SU-DHL-6 (cell line): ENCODE measurements at regions not wholly inside any gene's neighbourhood (a gene's known extent, or its start where the extent isn't known, plus 50 kb on each side); places are given as distances from the start of the nearest gene placed in this dataset.

Source experiments
- H2AFZ ChIP-seq: fragments of 200-600 bp; sonication (generic); 2 replicates; pipeline ENCODE4 v1.6.1; 2014; ENCODE audit warnings: low read depth, mild to moderate bottlenecking, moderate library complexity, mixed read lengths, antibody characterized with exemption, low read length; ENCODE audit not compliant: severe bottlenecking
- H3F3A ChIP-seq: fragments of 200-600 bp; shearing (Covaris generic); 2 replicates; pipeline ENCODE4 v1.6.0; 2016; ENCODE audit warnings: antibody characterized with exemption, mild to moderate bottlenecking; ENCODE audit not compliant: insufficient read depth
- H3K27ac ChIP-seq: fragments of 200-600 bp; sonication (generic); 2 replicates; pipeline ENCODE4 v1.5.1; 2016; ENCODE audit warnings: low read depth, mild to moderate bottlenecking, low read length, moderate library complexity, mixed read lengths
- H3K27me3 ChIP-seq: fragments of 200-600 bp; sonication (generic), shearing (Covaris generic); 2 replicates; pipeline ENCODE4 v1.6.0; 2014; ENCODE audit warnings: mild to moderate bottlenecking, low read length
- H3K36me3 ChIP-seq: fragments of 200-600 bp; sonication (generic); 2 replicates; pipeline ENCODE4 v1.6.1; 2014; ENCODE audit warnings: mild to moderate bottlenecking, low read length, mixed read lengths
- H3K4me2 ChIP-seq: fragments of 300-600, 200-600 bp; shearing (Covaris generic), sonication (generic); 2 replicates; pipeline ENCODE4 v1.6.0; 2014; ENCODE audit warnings: low read length, low read depth, mild to moderate bottlenecking; ENCODE audit not compliant: poor library complexity, severe bottlenecking
- H3K4me3 ChIP-seq: fragments of 200-600 bp; sonication (generic); 2 replicates; pipeline ENCODE4 v1.5.1; 2014; ENCODE audit warnings: antibody characterized with exemption, low read length, mild to moderate bottlenecking, mixed read lengths; ENCODE audit not compliant: insufficient read depth, poor library complexity, severe bottlenecking
- H3K79me2 ChIP-seq: fragments of 200-600 bp; sonication (generic); 2 replicates; pipeline ENCODE4 v1.6.1; 2014; ENCODE audit warnings: mild to moderate bottlenecking, low read length, moderate library complexity; ENCODE audit not compliant: insufficient read depth
- H3K9ac ChIP-seq: fragments of 200-600 bp; sonication (generic); 2 replicates; pipeline ENCODE4 v1.7.0; 2014; ENCODE audit warnings: mild to moderate bottlenecking, low read length
- H3K9me2 ChIP-seq: fragments of 200-600 bp; sonication (generic); replicated peaks from 2 replicates; pipeline ENCODE4 v1.6.1; 2014; ENCODE audit warnings: low read length; ENCODE audit not compliant: insufficient read depth
- H3K9me3 ChIP-seq: fragments of 200-600 bp; sonication (generic); 2 replicates; pipeline ENCODE4 v1.6.1; 2014; ENCODE audit warnings: low read length, mixed read lengths; ENCODE audit not compliant: insufficient read depth
- H4K20me1 ChIP-seq: fragments of 200-600 bp; sonication (generic); 2 replicates; pipeline ENCODE4 v1.6.1; 2014; ENCODE audit warnings: low read depth, mild to moderate bottlenecking, antibody characterized with exemption, low read length, moderate library complexity, mixed read lengths
- CTCF ChIP-seq: fragments of 200-600 bp; sonication (generic); IDR thresholded peaks from one replicate; pipeline ENCODE4 v1.5.1; 2017; ENCODE audit warnings: antibody characterized with exemption, mild to moderate bottlenecking, low read length, moderate library complexity; ENCODE audit not compliant: insufficient read depth, poor library complexity, severe bottlenecking
- EZH2phosphoT487 ChIP-seq: fragments of 200-600 bp; sonication (generic), shearing (Covaris generic); conservative IDR thresholded peaks from 2 replicates; pipeline ENCODE4 v1.6.1; 2018; ENCODE audit warnings: mild to moderate bottlenecking, antibody characterized with exemption, low read length, moderate library complexity, mixed read lengths

GRCh38 chr21:35945089-35945671, 115.1 kb downstream of the SETD4 start:
- Histone ChIP-seq H3K79me2 (no peaks in the 10 kb centered on the region), H3K9me2 (no peaks in the 10 kb centered on the region), H4K20me1 (no peaks in the 10 kb centered on the region), H3K27ac (no peak overlapping the region), H3K4me2 (no peak overlapping the region), H3K4me3 (no peak overlapping the region), H3K27me3 (no peaks in the 10 kb centered on the region), H2AFZ (no peak overlapping the region), H3K9me3 (no peaks in the 10 kb centered on the region), H3K36me3 (no peaks in the 10 kb centered on the region), H3F3A (no peaks in the 10 kb centered on the region), H3K9ac (no peak overlapping the region)
- TF ChIP-seq EZH2phosphoT487 (no peak), CTCF (no peak)

DNA sequence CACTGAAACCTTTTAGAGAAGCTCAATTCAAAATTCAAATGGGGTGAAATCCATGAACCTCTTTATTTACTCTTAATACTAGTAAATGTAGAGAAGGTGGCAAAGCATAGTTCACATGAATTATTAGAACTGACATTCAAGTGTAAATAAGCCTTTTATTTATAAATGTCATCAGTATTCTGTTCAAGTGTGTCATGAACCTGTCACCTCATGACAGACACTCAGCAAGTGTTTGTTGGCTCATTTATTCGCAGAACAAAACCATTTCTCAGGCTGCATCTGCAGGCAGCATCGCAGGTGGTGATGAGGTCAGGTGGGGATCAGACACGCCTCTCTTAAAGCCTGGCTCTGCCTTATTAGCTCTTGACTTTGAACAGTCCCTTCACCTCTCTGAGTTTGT, 116.6 kb downstream of the SETD4 start:
- Histone ChIP-seq H4K20me1 (no peaks in the 10 kb centered on the region), H3K9me2 (no peaks in the 10 kb centered on the region), H3K4me2 (no peak overlapping the region), H3K36me3 (no peaks in the 10 kb centered on the region), H3F3A (no peaks in the 10 kb centered on the region), H3K79me2 (no peaks in the 10 kb centered on the region), H3K9me3 (no peaks in the 10 kb centered on the region), H3K9ac (no peak overlapping the region), H3K4me3 (no peak overlapping the region), H3K27me3 (no peaks in the 10 kb centered on the region), H3K27ac (no peak overlapping the region), H2AFZ (no peak overlapping the region)
- no peak for TF ChIP-seq EZH2phosphoT487
- no peak for TF ChIP-seq CTCF

DNA sequence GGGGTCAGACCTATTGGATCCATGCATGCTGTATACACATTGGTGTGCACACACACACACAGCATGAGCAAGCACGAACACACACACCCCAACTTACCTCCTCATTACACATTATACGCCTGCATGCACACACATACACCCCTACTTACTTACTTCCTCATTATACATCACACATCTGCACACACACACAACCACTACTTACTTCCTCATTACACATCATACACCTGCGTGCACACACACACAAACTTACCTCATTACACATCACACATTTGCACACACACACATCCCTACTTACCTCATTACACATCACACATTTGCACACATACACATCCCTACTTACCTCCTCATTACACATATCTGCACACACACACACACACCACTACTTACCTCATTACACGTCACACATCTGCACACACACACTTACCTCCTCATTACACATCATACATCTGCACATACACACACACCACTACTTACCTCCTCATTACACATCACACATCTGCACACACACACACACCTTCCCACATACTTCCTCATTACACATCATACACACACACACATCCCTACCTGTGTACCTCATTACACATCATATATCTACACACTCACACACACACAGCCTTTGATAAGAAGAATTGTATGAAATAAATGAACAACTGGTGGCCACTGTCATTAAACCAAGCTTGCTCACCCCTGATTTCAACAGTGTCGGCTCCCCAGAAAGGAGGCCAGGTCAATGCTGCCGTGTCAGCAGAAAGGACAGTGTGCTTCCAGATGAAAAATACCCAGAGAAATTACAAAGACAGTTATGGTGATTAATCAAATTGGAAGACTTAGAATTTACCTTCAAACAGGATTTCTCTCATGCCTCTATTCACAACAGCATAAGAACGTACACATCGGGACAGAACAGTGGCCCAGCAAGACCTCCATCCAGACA, 117.8 kb downstream of the SETD4 start:
- H3K4me2 ChIP-seq: no peak overlapping the region
- no peak overlapping the region for H3K4me3 ChIP-seq
- H3K36me3 ChIP-seq: no peaks in the 10 kb centered on the region
- H3K27ac ChIP-seq: no peak overlapping the region
- H3K9me3 ChIP-seq: no peaks in the 10 kb centered on the region
- no peaks in the 10 kb centered on the region for H3K79me2 ChIP-seq
- H2AFZ ChIP-seq: no peak overlapping the region
- no peaks in the 10 kb centered on the region for H3K9me2 ChIP-seq
- H3F3A ChIP-seq: no peaks in the 10 kb centered on the region
- no peak overlapping the region for H3K9ac ChIP-seq
- no peaks in the 10 kb centered on the region for H3K27me3 ChIP-seq
- no peaks in the 10 kb centered on the region for H4K20me1 ChIP-seq
- no peak for TF ChIP-seq CTCF
- no peak for TF ChIP-seq EZH2phosphoT487
